Thyroid gland (tissue), 4 donors: ENCODE measurements at regions not wholly inside any gene's neighbourhood (a gene's known extent, or its start where the extent isn't known, plus 50 kb on each side); places are given as distances from the start of the nearest gene placed in this dataset.

Source experiments
- CTCF ChIP-seq, 6 experiments: fragments of 200-600 bp in 3 of 6; fragments of 450-650 bp in 3 of 6; sonication (generic) in 3 of 6; IDR thresholded peaks; one replicate each; pipeline ENCODE4 v1.5.1; 2016 to 2019; ENCODE audit warnings: antibody characterized with exemption in 6 of 6, mild to moderate bottlenecking in 2 of 6, inconsistent platforms in 1 of 6, moderate library complexity in 1 of 6
- POLR2A ChIP-seq, 2 donors: fragments of 450-650 bp; IDR thresholded peaks; one replicate each; pipeline ENCODE4 v1.6.1; 2017; ENCODE audit warnings: antibody characterized with exemption in 2 of 2, mild to moderate bottlenecking in 2 of 2, moderate library complexity in 1 of 2

- TF ChIP-seq CTCF (IDR thresholded peaks at IDR 0.05) = no peak
- TF ChIP-seq POLR2A (IDR thresholded peaks at IDR 0.05) = no peak
Observed at GRCh38 chr5:82656341-82656761, 378.2 kb upstream of the RPS23 start.
